ENCODE measurements at regions not wholly inside any gene's neighbourhood (a gene's known extent, or its start where the extent isn't known, plus 50 kb on each side); places are given as distances from the start of the nearest gene placed in this dataset.
A peak's percentile ranks its signal among the peaks of the same experiment; 100 is the strongest.

DNA sequence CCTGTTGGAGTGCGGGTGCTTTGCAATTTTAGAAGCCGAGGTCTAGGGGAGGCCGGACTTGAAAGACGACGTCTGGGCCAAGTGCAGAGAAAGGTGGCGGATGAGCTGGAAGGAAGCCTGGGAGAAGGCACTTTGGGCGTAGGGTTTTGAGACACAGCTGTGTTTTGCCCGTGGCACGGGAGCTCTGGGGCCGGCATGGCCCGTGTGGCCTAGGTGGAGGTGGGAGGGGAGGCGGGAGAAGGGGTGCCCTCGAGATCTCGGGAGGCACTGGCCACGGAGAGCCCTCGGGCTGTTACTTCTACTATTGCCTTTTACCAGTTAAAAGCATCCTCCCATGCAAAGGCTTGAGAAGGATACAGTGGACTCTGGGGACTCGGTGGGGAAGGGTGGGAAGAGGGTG, 161.9 kb downstream of the FOXL1 start:
- DNase-seq (ENCODE audit: low read depth in 3 of 3) = no peak

DNA sequence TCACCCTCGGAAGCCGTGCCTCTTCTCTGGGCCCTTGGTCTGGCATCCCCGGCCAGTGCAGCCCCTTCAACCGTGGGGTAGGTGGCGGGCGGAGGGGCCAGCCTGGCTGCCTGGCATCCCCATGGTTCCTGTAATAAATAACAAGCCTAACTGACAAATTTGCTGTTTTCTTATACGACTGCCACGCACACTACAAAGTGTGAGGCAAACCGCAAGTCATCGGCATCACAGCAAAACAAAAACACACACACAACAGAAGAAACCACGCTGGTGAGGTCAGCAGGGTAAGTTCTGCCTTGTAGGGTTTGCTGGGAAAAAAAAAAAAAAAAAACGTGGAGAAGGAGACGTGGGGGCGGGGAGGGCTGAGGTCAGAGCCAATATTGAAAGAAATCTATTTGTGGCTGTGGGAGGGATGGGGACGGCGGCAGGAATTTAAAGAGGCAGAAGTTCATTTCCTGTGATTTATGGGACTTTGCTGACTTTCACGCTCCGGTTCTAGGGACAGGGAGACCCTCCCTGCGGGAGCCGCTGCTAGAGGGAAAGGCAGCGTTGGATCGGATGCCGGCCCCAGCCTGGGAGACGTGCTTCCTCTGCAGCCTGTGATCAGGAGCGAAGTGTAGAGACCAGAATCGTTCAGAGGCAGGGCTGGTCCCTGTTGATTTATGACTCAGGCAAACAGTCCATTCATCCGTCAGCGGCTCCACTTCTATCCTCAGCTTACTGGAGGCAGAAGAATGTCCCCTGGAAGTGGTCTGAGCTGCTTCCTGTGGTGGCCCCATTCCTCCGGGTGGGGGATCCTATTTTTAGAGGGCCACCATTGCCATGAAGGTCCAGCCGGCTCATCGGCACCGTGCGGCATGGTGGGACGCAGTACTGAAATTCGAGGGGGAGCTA, 162.8 kb downstream of the FOXL1 start:
- DNase-seq (ENCODE audit: low read depth in 3 of 3) = no peak

DNA sequence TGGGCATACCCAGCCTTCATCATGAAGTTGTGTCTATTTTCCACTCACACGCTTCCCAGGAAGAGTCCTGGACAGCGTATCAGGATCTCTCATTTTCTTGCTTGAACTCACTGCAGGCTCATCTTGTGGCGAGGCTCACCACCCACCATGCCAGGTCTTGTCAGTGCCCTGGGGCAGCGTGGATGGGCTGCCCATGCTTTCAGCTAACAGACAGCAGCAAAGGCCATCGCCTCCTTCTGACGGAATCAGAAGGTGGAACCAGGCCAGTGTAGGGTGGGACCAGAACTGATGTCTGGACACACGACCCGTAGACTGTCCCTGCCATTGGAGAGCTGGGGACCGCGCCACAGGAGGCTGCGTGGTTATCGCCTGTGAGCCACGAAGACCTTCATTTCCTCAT, 169.4 kb downstream of the FOXL1 start:
- no peak for DNase-seq (ENCODE audit: low read depth in 3 of 3)

DNA sequence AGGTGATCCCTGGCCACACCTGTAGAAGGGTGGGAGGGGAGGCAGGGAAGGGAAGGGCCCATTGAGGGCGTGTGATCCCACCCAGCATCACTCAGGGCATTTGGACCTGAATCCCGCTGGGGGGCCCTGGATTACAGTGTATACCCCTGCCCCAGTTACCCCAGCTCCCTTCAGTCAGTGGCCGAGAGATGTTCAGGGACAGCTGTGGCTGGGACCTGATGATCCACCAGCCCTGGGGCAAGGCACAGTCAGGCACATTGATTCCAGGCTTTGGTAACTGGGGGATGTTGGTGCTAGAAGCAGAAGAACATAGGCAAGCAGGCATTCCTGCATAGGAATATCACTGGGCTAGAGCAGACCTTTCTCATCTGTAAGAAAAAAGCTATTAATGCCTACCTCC, 170.3 kb downstream of the FOXL1 start:
- DNase-seq (ENCODE audit: low read depth in 3 of 3) = no peak

DNA sequence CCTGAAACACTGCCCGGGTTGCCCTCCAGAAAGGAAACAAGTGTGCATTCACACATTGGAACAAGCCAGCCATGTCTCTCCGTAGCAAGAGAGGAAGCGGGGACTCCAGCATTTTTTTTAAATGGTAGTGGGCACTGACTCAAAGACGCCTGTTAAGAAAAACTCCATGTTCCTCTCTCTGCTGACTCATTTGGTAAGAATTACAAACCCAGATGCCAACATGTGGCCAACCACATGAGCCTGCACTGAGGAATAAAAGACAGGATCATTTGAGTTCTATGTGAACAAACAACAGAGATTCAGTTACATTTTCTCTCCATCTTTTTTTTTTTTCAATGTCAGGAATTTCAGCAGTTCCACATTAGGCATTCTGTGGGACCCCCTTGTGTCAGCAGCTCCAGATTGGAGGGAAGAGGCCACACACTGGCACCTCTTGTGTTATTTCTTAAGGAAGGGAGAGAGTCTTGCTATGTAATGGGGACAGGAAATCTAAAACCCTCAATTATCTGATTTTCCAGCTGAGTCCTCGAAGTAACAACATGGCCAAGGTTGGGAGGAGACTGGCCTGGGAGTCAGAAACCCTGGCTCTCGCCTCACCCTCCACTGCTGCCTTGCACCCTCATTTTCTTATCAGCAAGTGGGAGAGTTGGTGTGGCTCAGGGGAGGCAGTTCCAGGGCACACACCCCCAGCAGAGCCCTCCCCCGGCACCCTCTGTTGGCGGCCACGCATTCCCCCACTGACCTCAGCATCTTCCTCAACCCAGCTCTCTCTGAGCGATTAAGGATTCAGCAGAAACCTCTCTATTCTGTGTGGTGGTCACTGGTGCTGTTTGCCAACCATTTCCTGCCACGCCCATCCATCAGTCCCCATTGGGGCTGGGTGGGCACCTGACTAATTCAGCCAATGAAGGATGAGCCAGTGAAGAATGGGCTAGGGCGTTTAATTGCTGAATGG, 173.0 kb downstream of the FOXL1 start:
- no peak for DNase-seq (ENCODE audit: low read depth in 3 of 3)

- DNase-seq (ENCODE audit: low read depth in 3 of 3) = no peak
These were observed 174.3 kb downstream of the FOXL1 start for GRCh38 chr16:86752582-86753175.

DNA sequence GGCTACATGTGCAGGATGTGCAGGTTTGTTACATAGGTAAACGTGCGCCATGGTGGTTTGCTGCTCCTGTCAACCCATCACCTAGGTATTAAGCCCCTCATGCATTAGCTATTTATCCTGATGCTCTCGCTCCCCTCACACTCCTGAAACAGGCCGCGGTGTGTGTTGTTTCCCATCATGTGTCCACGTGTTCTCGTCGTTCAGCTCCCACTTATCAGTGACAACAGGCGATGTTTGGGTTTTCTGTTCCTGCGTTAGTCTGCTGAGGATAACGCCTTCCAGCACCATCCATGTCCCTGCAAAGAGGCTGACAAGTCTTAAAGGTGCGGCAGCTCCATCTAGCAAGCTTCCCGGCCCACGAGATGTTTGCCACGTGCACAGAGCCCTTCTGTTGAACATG, 175.1 kb downstream of the FOXL1 start:
- no peak for DNase-seq (ENCODE audit: low read depth in 3 of 3)

- DNase-seq (ENCODE audit: low read depth in 3 of 3) = no peak
These were observed 177.2 kb downstream of the FOXL1 start for GRCh38 chr16:86755571-86756006.

- DNase-seq (ENCODE audit: low read depth in 3 of 3) = no peak
These were observed 178.7 kb downstream of the FOXL1 start for GRCh38 chr16:86756882-86757703.

- DNase-seq (ENCODE audit: low read depth in 3 of 3) = no peak
These were observed 179.3 kb downstream of the FOXL1 start for GRCh38 chr16:86757704-86758040.

GRCh38 chr16:86758932-86759331, 180.6 kb downstream of the FOXL1 start:
- no peak for DNase-seq (ENCODE audit: low read depth in 3 of 3)

DNA sequence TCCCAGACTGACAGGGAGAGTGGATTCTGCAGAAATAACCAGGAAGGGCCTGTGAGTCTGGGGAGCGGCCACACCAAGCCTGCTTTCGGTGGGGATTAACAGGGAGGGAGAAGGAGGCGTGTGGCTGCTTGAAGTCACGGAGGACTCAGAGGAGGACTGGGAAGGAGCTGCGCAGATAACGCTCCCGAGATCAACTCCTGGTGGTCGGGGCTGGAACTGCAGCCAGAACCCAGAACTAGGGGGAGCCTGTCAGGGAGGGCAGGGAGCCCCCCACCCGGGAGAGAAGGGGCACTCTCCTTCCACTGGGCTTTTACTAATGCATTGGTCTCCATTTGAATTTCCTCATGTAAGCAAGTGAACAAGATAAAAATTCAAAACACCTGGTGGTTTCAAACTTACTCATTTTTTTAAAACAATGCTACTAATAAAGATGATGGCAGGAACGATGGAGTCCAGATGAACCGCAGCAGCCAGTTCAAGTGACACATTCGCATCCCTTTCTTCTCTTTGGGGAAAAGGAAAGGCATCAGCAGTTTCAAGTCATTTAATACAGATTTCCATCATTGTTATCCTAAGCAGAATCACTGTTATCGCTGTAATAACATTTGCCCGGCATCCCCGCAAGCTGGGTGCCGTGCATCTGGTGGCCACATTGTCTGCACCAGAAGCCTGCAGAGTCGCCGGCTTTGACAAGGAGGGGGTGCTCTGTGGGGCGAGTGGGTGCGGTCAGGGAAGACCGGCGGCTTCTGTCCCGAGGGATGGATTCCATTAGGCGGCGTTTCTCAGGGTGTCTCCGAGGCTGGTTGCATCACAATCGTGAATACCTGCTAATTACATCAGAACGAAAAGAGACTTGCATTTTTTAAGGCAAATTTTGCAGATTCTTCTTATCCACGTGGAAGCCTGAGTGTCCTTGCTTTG, 183.0 kb downstream of the FOXL1 start:
- DNase-seq (ENCODE audit: low read depth in 3 of 3) = peak; percentile 14 to 38 (median 15)

- DNase-seq (ENCODE audit: low read depth in 3 of 3) = no peak
These were observed 183.7 kb downstream of the FOXL1 start for GRCh38 chr16:86762095-86762494.

DNA sequence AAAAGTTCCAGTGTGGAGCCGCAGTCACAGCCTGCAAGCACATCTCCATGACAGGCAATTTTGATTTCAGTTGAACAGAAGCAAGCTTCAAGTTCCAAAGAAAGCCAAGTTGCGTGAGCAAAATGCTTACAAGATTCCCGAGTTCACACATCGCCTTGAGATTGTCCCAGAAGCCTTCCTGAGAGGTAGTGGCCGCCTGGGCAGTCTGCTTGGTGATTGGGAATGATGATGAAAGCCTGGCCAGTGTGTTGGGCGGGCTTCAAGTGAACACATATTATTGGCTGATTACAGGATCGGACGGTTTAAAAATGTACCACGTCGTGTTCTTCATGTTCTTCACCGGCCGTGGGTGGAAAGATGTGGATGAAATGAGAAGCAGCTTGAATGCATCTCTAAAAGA, 185.5 kb downstream of the FOXL1 start:
- no peak for DNase-seq (ENCODE audit: low read depth in 3 of 3)

DNA sequence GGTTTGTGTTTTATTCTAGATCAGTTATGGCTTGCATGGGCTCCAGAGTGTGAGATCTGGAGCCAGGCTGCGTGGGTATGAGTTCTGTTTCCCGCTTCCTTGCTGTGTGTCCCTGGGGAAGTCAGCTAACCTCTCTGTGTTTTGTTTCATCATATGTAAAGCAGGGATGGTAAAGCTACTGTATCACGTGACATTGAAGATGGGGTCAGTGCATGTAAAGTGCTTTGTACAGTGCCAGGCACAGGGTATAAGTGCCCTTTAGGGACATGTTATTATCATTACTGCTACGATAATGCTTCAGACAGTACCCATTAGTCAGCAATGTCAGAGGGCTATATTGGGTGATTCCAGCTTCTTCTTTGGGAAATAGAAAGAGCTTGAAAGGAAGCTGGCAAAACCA, 186.2 kb downstream of the FOXL1 start:
- DNase-seq (ENCODE audit: low read depth in 3 of 3) = no peak

DNA sequence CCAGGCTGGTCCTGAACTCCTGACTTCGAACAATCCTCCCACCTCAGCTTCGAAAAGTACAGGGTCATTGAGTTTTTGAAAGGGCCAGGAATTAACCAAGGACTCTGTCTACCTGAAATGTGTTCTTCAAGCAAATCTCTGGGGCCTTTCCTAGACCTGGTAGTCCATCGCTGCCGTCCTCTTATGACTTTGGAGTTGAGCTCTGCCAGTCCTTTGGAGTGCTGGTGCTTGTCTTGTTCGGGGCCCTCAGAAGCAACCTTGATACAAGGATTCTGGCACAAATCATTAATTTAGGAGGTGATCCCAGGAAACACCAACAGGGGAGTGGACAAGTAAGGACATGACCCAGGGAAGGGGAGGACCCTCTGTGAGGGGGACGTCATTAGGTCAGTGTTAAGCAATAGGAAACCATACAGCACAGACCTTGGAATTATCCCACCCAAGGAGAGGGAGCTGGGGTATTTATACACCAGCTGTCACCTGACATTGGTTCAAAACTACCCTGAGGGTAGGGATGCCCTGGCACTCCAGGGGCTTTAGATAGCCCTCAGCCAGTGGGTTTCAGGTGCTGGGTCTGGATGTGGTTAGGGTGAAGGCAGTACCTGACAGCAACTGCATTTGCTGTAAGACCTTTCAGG, 187.2 kb downstream of the FOXL1 start:
- DNase-seq (ENCODE audit: low read depth in 3 of 3) = no peak

DNA sequence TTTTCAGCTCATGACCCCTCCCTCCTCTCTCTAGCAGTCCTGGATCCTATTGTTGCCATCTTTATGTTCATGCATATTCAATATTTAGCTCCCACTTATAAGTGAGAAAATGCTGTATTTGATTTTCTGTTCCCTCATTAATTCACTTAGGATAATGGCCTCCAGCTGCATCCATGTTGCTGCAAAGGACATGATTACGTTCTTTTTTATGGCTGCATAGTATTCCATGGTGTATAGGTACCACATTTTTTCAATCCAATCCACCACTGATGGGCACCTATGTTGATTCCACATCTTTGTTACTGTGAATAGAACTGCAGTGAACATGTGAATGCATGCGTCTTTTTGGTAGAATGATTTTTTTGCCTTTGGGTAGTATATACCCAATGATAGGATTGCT, 188.4 kb downstream of the FOXL1 start:
- DNase-seq (ENCODE audit: low read depth in 3 of 3) = no peak

DNA sequence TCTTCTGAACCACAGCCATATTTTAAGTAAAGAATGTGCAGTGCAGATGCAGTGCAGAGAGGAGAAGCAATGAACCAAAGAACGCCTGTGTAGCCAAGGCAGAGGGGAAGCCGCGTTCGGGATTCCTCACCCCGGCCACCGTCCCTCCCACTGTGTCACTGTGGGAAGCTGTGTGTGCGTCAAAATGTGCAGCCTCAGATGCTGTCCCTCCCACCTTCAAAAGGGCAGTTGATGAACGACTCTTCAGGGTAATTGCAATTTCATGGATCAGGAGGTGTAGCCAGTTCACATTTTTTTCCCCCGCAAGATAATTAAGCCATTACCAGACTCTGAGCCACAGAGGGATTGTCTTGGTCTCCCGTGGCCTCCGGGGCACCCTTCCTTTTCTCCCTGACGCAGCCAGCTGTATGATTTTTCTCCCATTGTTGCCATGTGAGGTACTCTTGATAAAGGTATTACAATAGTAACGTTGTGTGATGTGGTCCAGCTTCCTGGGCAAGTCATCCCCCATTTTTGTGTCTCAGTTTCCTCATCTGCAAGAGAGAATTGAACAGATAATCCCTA, 190.0 kb downstream of the FOXL1 start:
- DNase-seq (ENCODE audit: low read depth in 3 of 3) = no peak

DNA sequence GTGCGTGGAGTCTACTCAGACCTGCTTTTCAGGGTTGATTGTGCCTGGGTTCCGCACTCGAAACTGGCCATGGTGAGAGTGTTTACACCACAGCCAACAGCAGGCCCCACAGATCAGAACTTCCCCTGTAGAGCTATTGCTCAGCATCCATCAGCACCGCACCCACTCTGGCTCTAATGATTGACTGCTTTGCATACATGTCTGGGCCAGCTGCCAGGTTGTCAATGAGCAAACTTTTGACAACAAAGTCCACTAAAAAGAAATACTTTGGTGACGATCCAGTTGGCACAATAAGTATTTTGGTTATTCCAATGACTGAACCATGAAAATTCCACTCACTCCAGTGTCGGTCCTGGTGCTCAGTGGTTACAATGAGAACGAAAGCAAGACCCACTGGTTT, 190.7 kb downstream of the FOXL1 start:
- DNase-seq (ENCODE audit: low read depth in 3 of 3) = no peak
